Fibroblast of pulmonary artery (primary cell): ENCODE measurements at regions not wholly inside any gene's neighbourhood (a gene's known extent, or its start where the extent isn't known, plus 50 kb on each side); places are given as distances from the start of the nearest gene placed in this dataset.

Experiments
- DNase-seq: peaks from one replicate; pipeline ENCODE4 v3.0.0-alpha.2; 2010; ENCODE audit warnings: low read depth
- H3K4me3 ChIP-seq: replicated peaks from 2 replicates; pipeline ENCODE4 v1.5.1; 2011; ENCODE audit warnings: low read depth, mild to moderate bottlenecking, control low read depth, low read length, moderate library complexity
- TF ChIP-seq, protein P1 (sequence below): IDR thresholded peaks from 2 replicates; pipeline ENCODE4 v1.5.1; 2011; ENCODE audit warnings: mild to moderate bottlenecking, control low read depth, low read length, inconsistent platforms; ENCODE audit errors: missing control alignments

DNA sequence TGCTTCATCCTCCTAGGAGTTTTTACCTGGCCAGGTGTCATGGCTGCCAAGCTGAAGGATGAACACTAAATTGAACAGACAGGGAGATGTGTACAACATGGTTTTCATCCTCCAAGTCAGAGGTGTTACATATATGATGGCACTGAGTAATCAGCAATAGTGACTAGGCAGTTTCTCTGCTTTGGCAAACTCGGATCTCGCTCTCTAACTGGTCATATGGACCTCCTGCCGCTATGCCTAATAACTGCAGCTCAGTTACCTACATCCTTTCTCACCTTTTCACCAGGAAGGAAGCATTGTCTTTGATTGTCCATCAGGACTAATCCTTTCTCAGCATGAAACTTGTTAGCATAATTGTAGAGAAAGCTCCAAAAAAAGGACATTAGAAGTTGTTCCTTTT, 175.9 kb upstream of the PLSCR5 start:
- TF ChIP-seq, protein P1, sequence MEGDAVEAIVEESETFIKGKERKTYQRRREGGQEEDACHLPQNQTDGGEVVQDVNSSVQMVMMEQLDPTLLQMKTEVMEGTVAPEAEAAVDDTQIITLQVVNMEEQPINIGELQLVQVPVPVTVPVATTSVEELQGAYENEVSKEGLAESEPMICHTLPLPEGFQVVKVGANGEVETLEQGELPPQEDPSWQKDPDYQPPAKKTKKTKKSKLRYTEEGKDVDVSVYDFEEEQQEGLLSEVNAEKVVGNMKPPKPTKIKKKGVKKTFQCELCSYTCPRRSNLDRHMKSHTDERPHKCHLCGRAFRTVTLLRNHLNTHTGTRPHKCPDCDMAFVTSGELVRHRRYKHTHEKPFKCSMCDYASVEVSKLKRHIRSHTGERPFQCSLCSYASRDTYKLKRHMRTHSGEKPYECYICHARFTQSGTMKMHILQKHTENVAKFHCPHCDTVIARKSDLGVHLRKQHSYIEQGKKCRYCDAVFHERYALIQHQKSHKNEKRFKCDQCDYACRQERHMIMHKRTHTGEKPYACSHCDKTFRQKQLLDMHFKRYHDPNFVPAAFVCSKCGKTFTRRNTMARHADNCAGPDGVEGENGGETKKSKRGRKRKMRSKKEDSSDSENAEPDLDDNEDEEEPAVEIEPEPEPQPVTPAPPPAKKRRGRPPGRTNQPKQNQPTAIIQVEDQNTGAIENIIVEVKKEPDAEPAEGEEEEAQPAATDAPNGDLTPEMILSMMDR = no peak
- DNase-seq = no peak
- H3K4me3 ChIP-seq = no peak overlapping the region

DNA sequence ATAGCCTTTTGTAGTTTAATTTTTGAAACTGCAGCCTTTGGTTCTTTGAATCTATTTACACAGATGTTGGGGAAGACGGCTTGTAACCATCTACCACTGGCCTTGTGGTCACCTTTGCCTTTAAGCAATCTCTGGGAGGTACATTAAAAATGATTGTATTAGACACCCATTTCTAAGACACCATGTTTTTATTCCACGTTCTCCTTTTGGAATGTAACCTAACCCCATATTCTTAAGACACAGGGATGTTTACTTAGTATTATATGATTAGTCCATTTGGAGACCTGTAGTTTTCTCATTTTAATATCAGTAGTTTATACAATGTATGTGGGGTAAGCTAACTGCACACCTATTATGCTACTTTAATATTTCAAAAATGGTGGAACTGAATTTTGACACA, 175.1 kb upstream of the PLSCR5 start:
- DNase-seq = no peak
- H3K4me3 ChIP-seq = no peak overlapping the region
- TF ChIP-seq, protein P1 = no peak

DNA sequence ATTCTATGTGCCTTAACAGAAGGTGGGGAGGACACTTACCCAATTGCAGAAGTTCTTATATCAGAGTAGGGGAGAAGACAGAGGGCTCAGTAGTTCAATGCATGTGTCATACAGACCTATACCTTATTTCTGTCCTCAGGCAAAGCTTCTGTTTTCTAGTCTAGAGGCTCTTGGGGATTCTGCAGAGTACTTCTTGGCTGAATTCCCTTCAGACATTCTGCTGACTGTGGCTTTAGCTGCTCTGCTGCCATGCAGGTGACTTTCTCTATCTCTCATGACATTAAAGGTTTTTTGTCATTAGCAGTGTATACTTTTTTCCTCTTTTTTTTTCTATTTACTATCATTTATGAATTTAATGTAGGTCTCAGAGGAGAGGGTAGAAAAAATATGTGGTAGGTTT, 172.8 kb upstream of the PLSCR5 start:
- TF ChIP-seq, protein P1 = no peak
- DNase-seq = no peak
- H3K4me3 ChIP-seq = no peak overlapping the region

DNA sequence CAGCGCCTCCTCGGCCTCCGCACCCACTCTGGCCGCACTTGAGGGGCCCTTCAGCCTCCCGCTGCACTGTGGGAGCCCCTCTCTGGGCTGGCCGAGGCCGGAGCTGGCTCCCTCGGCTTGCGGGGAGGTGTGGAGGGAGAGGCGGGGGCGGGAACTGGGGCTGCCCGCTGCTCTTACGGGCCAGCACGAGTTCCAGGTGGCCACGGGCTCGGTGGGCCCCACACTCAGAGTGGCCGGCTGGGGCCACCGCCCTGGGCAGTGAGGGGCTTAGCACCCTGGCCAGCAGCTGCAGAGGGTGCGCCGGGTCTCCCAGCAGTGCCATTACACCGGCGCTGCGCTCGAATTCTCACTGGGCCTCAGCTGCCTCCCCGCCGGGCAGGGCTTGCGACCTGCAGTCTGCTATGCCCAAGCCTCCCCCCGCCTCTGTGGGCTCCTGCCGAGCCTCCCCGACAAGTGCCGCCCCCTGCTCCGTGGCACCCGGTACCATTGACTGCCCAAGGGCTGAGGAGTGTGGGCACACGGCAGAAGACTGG, 167.1 kb upstream of the PLSCR5 start:
- no peak for DNase-seq
- H3K4me3 ChIP-seq = no peak overlapping the region
- TF ChIP-seq, protein P1 = no peak

DNA sequence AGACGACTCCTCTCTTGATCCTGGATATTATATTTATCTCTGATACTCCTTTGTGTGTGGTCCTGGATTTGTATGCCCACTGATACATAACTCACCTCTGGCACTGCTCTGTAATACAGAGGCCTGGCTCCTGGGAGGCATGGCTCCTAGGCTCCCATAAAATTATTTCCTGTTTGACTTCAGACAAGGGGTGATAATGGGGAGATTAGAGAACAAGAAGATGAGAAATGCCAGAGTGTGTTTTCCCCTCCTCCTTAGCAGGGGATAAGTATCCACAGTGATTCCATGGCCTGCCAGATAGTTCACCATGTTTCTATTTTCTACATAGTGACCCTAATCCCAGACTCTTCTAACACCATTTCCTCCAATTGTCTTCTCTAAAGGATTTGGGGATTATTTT, 165.7 kb upstream of the PLSCR5 start:
- no peak overlapping the region for H3K4me3 ChIP-seq
- DNase-seq = no peak
- TF ChIP-seq, protein P1 = no peak

DNA sequence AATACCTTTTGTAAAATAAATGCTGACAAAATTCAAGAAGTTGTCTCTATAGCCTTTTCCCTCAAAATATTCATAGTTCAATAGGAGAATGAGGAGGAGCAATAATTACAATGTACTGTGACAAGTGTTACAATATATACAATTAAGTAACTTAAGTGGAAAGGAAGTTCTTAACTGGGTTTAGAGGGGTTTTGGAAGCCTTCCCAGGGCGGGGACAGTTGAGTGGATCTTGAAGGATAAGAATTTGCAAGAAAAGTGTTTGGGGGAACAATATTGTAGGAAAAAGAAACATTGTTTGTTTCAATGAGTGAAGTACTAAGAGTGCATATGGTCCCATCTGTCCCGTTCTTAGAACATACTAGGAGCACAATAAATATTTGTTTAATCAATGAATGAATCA, 165.2 kb upstream of the PLSCR5 start:
- H3K4me3 ChIP-seq = no peak overlapping the region
- no peak for DNase-seq
- TF ChIP-seq, protein P1 = no peak

DNA sequence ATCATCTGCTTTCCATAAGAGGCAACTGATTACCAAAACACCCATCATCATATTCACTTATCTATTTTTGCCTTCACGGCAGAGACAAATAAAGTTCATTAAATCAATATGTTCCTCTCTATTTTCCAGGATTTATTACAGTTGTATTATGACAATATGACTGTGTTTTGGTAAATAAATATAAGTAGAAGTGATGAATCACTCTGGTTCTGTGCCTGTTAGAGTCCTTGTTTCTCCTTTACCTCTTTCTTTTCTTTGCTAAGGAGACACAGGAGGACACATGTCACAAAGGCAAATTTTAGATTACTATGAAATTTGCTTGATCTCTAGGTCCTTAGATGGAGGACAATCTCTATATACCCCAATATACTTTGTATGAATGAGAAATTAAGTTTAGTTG, 152.6 kb upstream of the PLSCR5 start:
- TF ChIP-seq, protein P1 = no peak
- DNase-seq = no peak
- no peak overlapping the region for H3K4me3 ChIP-seq
